ENCODE measurements at regions not wholly inside any gene's neighbourhood (a gene's known extent, or its start where the extent isn't known, plus 50 kb on each side); places are given as distances from the start of the nearest gene placed in this dataset.
A peak's percentile ranks its signal among the peaks of the same experiment; 100 is the strongest.

DNA sequence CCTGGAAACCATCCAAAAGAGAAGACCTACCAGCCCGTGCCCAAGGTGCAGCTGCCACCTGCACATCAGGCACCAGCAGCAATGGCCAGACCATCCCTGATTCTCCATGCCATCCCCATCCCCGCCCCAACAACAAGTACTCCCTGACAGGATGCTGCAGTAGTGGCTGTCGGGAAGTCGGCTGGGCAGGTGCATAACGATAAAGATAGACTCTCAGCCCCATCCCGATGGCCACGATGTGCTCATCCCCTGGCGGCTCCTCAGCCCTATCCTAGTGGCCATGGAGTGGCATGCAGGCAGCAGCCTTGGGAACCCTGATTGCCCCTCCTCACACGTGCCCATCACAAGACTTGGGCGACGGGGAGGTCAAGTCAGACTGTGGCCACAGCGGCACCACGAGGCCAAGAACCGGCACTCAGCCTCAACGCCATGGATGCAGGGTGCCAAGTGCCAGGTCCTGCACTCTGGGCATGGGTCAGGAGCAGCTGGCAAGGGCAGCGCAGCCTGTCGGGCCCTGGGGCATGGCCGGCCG is 368.8 kb upstream of the SPATA31A5 start:
- peaks cover 0 to 2% (median 0%) of the 10 kb centered on the region in 3 donors for H3K27me3 Mint-ChIP-seq (ENCODE audit: low read depth in 3 of 3)
- TF ChIP-seq, protein P1, sequence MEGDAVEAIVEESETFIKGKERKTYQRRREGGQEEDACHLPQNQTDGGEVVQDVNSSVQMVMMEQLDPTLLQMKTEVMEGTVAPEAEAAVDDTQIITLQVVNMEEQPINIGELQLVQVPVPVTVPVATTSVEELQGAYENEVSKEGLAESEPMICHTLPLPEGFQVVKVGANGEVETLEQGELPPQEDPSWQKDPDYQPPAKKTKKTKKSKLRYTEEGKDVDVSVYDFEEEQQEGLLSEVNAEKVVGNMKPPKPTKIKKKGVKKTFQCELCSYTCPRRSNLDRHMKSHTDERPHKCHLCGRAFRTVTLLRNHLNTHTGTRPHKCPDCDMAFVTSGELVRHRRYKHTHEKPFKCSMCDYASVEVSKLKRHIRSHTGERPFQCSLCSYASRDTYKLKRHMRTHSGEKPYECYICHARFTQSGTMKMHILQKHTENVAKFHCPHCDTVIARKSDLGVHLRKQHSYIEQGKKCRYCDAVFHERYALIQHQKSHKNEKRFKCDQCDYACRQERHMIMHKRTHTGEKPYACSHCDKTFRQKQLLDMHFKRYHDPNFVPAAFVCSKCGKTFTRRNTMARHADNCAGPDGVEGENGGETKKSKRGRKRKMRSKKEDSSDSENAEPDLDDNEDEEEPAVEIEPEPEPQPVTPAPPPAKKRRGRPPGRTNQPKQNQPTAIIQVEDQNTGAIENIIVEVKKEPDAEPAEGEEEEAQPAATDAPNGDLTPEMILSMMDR (IDR thresholded peaks at IDR 0.05): no peak
- no peaks in the 10 kb centered on the region for H3K4me1 Mint-ChIP-seq
- Histone ChIP-seq H3K9me3 (replicated peaks in 1 of 2; ENCODE audit: control insufficient read depth in 1 of 2, insufficient read depth in 1 of 2, low read length in 2 of 2) (peaks cover 26 to 41% of the 10 kb centered on the region in 2 donors), H3K79me2 (ENCODE audit: insufficient read depth, low read length) (no peaks in the 10 kb centered on the region), H3K9ac (ENCODE audit: insufficient read depth, low read length, poor library complexity, severe bottlenecking) (no peak overlapping the region), H3K4me1 (ENCODE audit: control insufficient read depth in 1 of 2, insufficient read depth in 2 of 2, low read length in 2 of 2) (no peaks in the 10 kb centered on the region), H4K20me1 (ENCODE audit: insufficient read depth, low read length) (no peaks in the 10 kb centered on the region), H2AFZ (ENCODE audit: insufficient read depth, low read depth, low read length, poor library complexity, severe bottlenecking) (no peak overlapping the region), H3K27me3 (ENCODE audit: control insufficient read depth in 2 of 2, insufficient read depth in 2 of 2, low read length in 2 of 2) (no peaks in the 10 kb centered on the region), H3K36me3 (replicated peaks in 1 of 2; ENCODE audit: control insufficient read depth in 1 of 2, insufficient read depth in 2 of 2, low read length in 2 of 2) (no peaks in the 10 kb centered on the region), H3K4me3 (replicated peaks in 1 of 3; ENCODE audit: low read depth in 2 of 3, low read length in 3 of 3) (no peak overlapping the region), H3K27ac (ENCODE audit: low read depth in 1 of 2, low read length in 2 of 2) (no peak overlapping the region), H3K4me2 (replicated peaks; ENCODE audit: extremely low read depth, low read length, poor library complexity, severe bottlenecking) (no peak overlapping the region)
- H3K4me3 Mint-ChIP-seq: no peak overlapping the region
- WGBS (ENCODE audit: insufficient coverage): 92% methylated on average over 19 of the region's 19 CpGs
- intact Hi-C loops (cut with micrococcal nuclease): no loop called here
- H3K27ac Mint-ChIP-seq: peak overlapping the region in 1 of 7 donors; percentile 38
- peaks cover 13 to 43% (median 25%) of the 10 kb centered on the region in 7 donors for H3K9me3 Mint-ChIP-seq
- H3K36me3 Mint-ChIP-seq: no peaks in the 10 kb centered on the region
- DNase-seq: no peak

DNA sequence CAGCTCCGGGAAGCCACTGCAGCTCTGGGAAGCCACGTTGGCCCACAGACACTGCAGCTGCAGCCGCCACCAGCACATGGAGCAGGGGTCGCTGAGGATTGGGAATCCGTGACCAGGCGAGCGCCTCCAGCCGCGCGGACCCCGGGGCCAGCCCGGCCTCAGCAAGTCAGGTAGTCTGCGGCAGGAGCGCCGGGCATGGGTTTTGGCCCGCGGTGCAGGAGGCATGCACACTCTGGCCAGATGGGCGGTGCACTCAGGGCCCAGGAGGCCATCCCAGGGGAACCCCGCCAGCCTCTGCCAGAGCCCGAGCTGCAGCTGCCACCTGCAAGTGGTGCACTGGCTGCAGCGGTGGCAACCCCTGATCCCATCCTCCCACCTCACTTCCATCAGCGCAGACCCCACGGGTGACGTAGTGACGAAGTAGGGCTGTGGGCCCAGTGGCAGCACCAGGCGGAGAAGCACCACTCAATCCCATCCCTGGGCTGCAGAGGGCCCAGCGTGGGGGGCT is 368.3 kb upstream of the SPATA31A5 start:
- Mint-ChIP-seq H3K9me3 (peaks cover 13 to 43% (median 25%) of the 10 kb centered on the region in 7 donors), H3K36me3 (no peaks in the 10 kb centered on the region), H3K4me3 (no peak overlapping the region), H3K27ac (no peak overlapping the region), H3K4me1 (no peaks in the 10 kb centered on the region), H3K27me3 (ENCODE audit: low read depth in 3 of 3) (peaks cover 0 to 2% (median 0%) of the 10 kb centered on the region in 3 donors)
- TF ChIP-seq, protein P1 (IDR thresholded peaks at IDR 0.05): no peak
- no peaks in the 10 kb centered on the region for H3K27me3 ChIP-seq (ENCODE audit: control insufficient read depth in 2 of 2, insufficient read depth in 2 of 2, low read length in 2 of 2)
- no peak for DNase-seq
- H3K9ac ChIP-seq (ENCODE audit: insufficient read depth, low read length, poor library complexity, severe bottlenecking): no peak overlapping the region
- H3K79me2 ChIP-seq (ENCODE audit: insufficient read depth, low read length): no peaks in the 10 kb centered on the region
- WGBS (ENCODE audit: insufficient coverage): 91% methylated on average over 22 of the region's 27 CpGs
- no peak overlapping the region for H3K4me2 ChIP-seq (replicated peaks; ENCODE audit: extremely low read depth, low read length, poor library complexity, severe bottlenecking)
- intact Hi-C loops (cut with micrococcal nuclease): no loop called here
- no peak overlapping the region for H2AFZ ChIP-seq (ENCODE audit: insufficient read depth, low read depth, low read length, poor library complexity, severe bottlenecking)
- H3K4me1 ChIP-seq (ENCODE audit: control insufficient read depth in 1 of 2, insufficient read depth in 2 of 2, low read length in 2 of 2): no peaks in the 10 kb centered on the region
- no peak overlapping the region for H3K4me3 ChIP-seq (replicated peaks in 1 of 3; ENCODE audit: low read depth in 2 of 3, low read length in 3 of 3)
- H3K36me3 ChIP-seq (replicated peaks in 1 of 2; ENCODE audit: control insufficient read depth in 1 of 2, insufficient read depth in 2 of 2, low read length in 2 of 2): no peaks in the 10 kb centered on the region
- no peak overlapping the region for H3K27ac ChIP-seq (ENCODE audit: low read depth in 1 of 2, low read length in 2 of 2)
- no peaks in the 10 kb centered on the region for H4K20me1 ChIP-seq (ENCODE audit: insufficient read depth, low read length)
- peaks cover 26 to 36% of the 10 kb centered on the region in 2 donors for H3K9me3 ChIP-seq (replicated peaks in 1 of 2; ENCODE audit: control insufficient read depth in 1 of 2, insufficient read depth in 1 of 2, low read length in 2 of 2)

Measured in CD14-positive monocyte (primary cell).